HG02763 (cell line): ENCODE measurements at regions not wholly inside any gene's neighbourhood (a gene's known extent, or its start where the extent isn't known, plus 50 kb on each side); places are given as distances from the start of the nearest gene placed in this dataset.

Experiments
- ATAC-seq: cut with Tn5 transposase; IDR thresholded peaks from one replicate; pipeline ENCODE4 v1.9.1; 2021; ENCODE audit warnings: mild to moderate bottlenecking, moderate library complexity; ENCODE audit not compliant: unreplicated experiment

GRCh38 chr19:30318261-30318660 lies 53.9 kb upstream of the ZNF536 start:
- ATAC-seq: no peak

- ATAC-seq: no peak
Observed at GRCh38 chr19:30318936-30319335, 53.2 kb upstream of the ZNF536 start.

GRCh38 chr19:30319411-30319810 lies 52.8 kb upstream of the ZNF536 start:
- ATAC-seq: no peak

GRCh38 chr19:30319876-30320275 lies 52.3 kb upstream of the ZNF536 start:
- no peak for ATAC-seq

GRCh38 chr19:30320466-30320865 lies 51.7 kb upstream of the ZNF536 start:
- ATAC-seq: no peak

GRCh38 chr19:30320916-30321315 lies 51.3 kb upstream of the ZNF536 start:
- ATAC-seq: no peak
